SK-N-SH treated with all-trans-retinoic acid at 6 μM for 48 hours (cell line): ENCODE measurements at regions not wholly inside any gene's neighbourhood (a gene's known extent, or its start where the extent isn't known, plus 50 kb on each side); places are given as distances from the start of the nearest gene placed in this dataset.
A peak's percentile ranks its signal among the peaks of the same experiment; 100 is the strongest.

ENCODE experiments used
- ATAC-seq: fragments of 200-7000 bp; cut with Tn5 transposase; 3 replicates; pipeline ENCODE4 v1.9.1; 2020; ENCODE audit warnings: mild to moderate bottlenecking, moderate library complexity
- ARNTL ChIP-seq: fragments of 450-650 bp; formaldehyde crosslinking; IDR thresholded peaks from 2 replicates; pipeline ENCODE4 v1.5.0; 2020; ENCODE audit warnings: low read depth, mild to moderate bottlenecking, moderate library complexity, borderline replicate concordance
- BACH2 ChIP-seq: fragments of 250-450 bp; sonication (Bioruptor Pico); IDR thresholded peaks from 2 replicates; pipeline ENCODE4 v1.9.0; 2021; ENCODE audit warnings: mild to moderate bottlenecking, borderline replicate concordance
- CSDC2 ChIP-seq: fragments of 250-450 bp; sonication (Bioruptor Pico); IDR thresholded peaks from 2 replicates; pipeline ENCODE4 v1.5.0; 2020; ENCODE audit warnings: mild to moderate bottlenecking, moderate library complexity
- ESRRG ChIP-seq: fragments of 250-450 bp; sonication (Bioruptor Pico); IDR thresholded peaks from 2 replicates; pipeline ENCODE4 v1.6.1; 2021; ENCODE audit warnings: mild to moderate bottlenecking
- GLIS3 ChIP-seq: fragments of 250-450 bp; sonication (Bioruptor Pico); IDR thresholded peaks from 2 replicates; pipeline ENCODE4 v1.5.0; 2020; ENCODE audit warnings: mild to moderate bottlenecking, moderate library complexity
- ISL1 ChIP-seq: fragments of 250-450 bp; sonication (Bioruptor Pico); IDR thresholded peaks from 2 replicates; pipeline ENCODE4 v2.1.2; 2022; ENCODE audit warnings: mild to moderate bottlenecking, moderate library complexity
- OSR1 ChIP-seq: fragments of 250-450 bp; sonication (Bioruptor Pico); IDR thresholded peaks from 2 replicates; pipeline ENCODE4 v1.8.0; 2022; ENCODE audit warnings: moderate library complexity, mild to moderate bottlenecking, inconsistent platforms
- PATZ1 ChIP-seq: fragments of 250-450 bp; sonication (Bioruptor Pico); IDR thresholded peaks from 2 replicates; pipeline ENCODE4 v1.8.0; 2020; ENCODE audit warnings: mild to moderate bottlenecking, moderate library complexity, borderline replicate concordance
- PPARA ChIP-seq: fragments of 250-450 bp; sonication (Bioruptor Pico); IDR thresholded peaks from 2 replicates; pipeline ENCODE4 v1.5.0; 2020; ENCODE audit warnings: mild to moderate bottlenecking, borderline replicate concordance
- RARB ChIP-seq: fragments of 250-450 bp; sonication (Bioruptor Pico); IDR thresholded peaks from 2 replicates; pipeline ENCODE4 v1.8.0; 2021; ENCODE audit warnings: mild to moderate bottlenecking, moderate library complexity
- SNAI2 ChIP-seq: fragments of 250-450 bp; sonication (Bioruptor Pico); IDR thresholded peaks from 2 replicates; pipeline ENCODE4 v1.5.0; 2020; ENCODE audit warnings: mild to moderate bottlenecking, moderate library complexity
- TCF4 ChIP-seq: fragments of 250-450 bp; sonication (Bioruptor Pico); IDR thresholded peaks from 2 replicates; pipeline ENCODE4 v1.8.0; 2021; ENCODE audit warnings: mild to moderate bottlenecking, moderate library complexity, borderline replicate concordance
- TOX ChIP-seq: fragments of 250-450 bp; sonication (Bioruptor Pico); IDR thresholded peaks from 2 replicates; pipeline ENCODE4 v1.8.0; 2021; ENCODE audit warnings: mild to moderate bottlenecking, moderate library complexity, borderline replicate concordance
- TSHZ2 ChIP-seq: fragments of 250-450 bp; sonication (Bioruptor Pico); IDR thresholded peaks from 2 replicates; pipeline ENCODE4 v1.5.0; 2020; ENCODE audit warnings: mild to moderate bottlenecking, moderate library complexity
- ZC3H10 ChIP-seq: fragments of 250-450 bp; sonication (Bioruptor Pico); IDR thresholded peaks from 2 replicates; pipeline ENCODE4 v1.5.1; 2021; ENCODE audit warnings: mild to moderate bottlenecking, moderate library complexity
- ZFP3 ChIP-seq: fragments of 250-450 bp; sonication (Bioruptor Pico); IDR thresholded peaks from 2 replicates; pipeline ENCODE4 v1.5.0; 2020; ENCODE audit warnings: mild to moderate bottlenecking, moderate library complexity
- ZFP30 ChIP-seq: fragments of 450-650 bp; formaldehyde crosslinking; IDR thresholded peaks from 2 replicates; pipeline ENCODE4 v1.5.0; 2022; ENCODE audit warnings: mild to moderate bottlenecking, moderate library complexity
- ZNF565 ChIP-seq: fragments of 450-650 bp; formaldehyde crosslinking; conservative IDR thresholded peaks from 2 replicates; pipeline ENCODE4 v1.5.0; 2020; ENCODE audit warnings: low read depth, mild to moderate bottlenecking, moderate library complexity
- ZNF70 ChIP-seq: fragments of 450-650 bp; formaldehyde crosslinking; IDR thresholded peaks from 2 replicates; pipeline ENCODE4 v1.5.0; 2020; ENCODE audit warnings: mild to moderate bottlenecking, moderate library complexity
- ZNF8 ChIP-seq: fragments of 450-650 bp; formaldehyde crosslinking; IDR thresholded peaks from 2 replicates; pipeline ENCODE4 v1.5.0; 2020; ENCODE audit warnings: mild to moderate bottlenecking, moderate library complexity
- TF ChIP-seq, protein P1 (sequence below): fragments of 250-450 bp; sonication (Bioruptor Pico); IDR thresholded peaks from 2 replicates; pipeline ENCODE4 v1.5.1; 2020; ENCODE audit warnings: low read depth, mild to moderate bottlenecking, moderate library complexity
- TF ChIP-seq, protein P2 (sequence below): fragments of 250-450 bp; sonication (Bioruptor Pico); IDR thresholded peaks from 2 replicates; pipeline ENCODE4 v1.5.1; 2021; ENCODE audit warnings: mild to moderate bottlenecking, moderate library complexity
- TF ChIP-seq, protein P3 (sequence below): fragments of 250-450 bp; sonication (Bioruptor Pico); IDR thresholded peaks from 2 replicates; pipeline ENCODE4 v1.8.0; 2021; ENCODE audit warnings: low read depth, mild to moderate bottlenecking, moderate library complexity, borderline replicate concordance

- ATAC-seq = no peak
- no peak for TF ChIP-seq ZNF565 (CRISPR knock-in tag)
- no peak for TF ChIP-seq ESRRG (CRISPR knock-in tag)
- no peak for TF ChIP-seq CSDC2 (CRISPR knock-in tag)
- TF ChIP-seq, protein P1, sequence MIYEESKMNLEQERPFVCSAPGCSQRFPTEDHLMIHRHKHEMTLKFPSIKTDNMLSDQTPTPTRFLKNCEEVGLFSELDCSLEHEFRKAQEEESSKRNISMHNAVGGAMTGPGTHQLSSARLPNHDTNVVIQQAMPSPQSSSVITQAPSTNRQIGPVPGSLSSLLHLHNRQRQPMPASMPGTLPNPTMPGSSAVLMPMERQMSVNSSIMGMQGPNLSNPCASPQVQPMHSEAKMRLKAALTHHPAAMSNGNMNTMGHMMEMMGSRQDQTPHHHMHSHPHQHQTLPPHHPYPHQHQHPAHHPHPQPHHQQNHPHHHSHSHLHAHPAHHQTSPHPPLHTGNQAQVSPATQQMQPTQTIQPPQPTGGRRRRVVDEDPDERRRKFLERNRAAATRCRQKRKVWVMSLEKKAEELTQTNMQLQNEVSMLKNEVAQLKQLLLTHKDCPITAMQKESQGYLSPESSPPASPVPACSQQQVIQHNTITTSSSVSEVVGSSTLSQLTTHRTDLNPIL (CRISPR knock-in tag) = no peak
- TF ChIP-seq ZNF8 (CRISPR knock-in tag) = no peak
- TF ChIP-seq GLIS3 = no peak
- no peak for TF ChIP-seq TCF4 (CRISPR knock-in tag)
Measured at GRCh38 chr5:81859624-81860023, 108.7 kb upstream of the SSBP2 start.

GRCh38 chr5:81856948-81857928 lies 106.3 kb upstream of the SSBP2 start:
- TF ChIP-seq PPARA (CRISPR knock-in tag) (no peak), BACH2 (CRISPR knock-in tag) (no peak), RARB (no peak), ZFP30 (CRISPR knock-in tag) (no peak), ZNF70 (CRISPR knock-in tag) (no peak), CSDC2 (CRISPR knock-in tag) (no peak), ZFP3 (0 out of 2 replicates have a peak, but pooled peaks have one; percentile 30), ARNTL (no peak), TCF4 (CRISPR knock-in tag) (peak; percentile 30; the same call in 1 of the 2 replicates), ZNF565 (CRISPR knock-in tag) (0 out of 2 replicates have a peak, but pooled peaks have one; percentile 35), TSHZ2 (CRISPR knock-in tag) (peak; percentile 98), SNAI2 (CRISPR knock-in tag) (no peak), OSR1 (no peak), PATZ1 (CRISPR knock-in tag) (no peak), ISL1 (CRISPR knock-in tag) (peak; percentile 32; the same call in 1 of the 2 replicates), TOX (CRISPR knock-in tag) (no peak), GLIS3 (no peak), ZNF8 (CRISPR knock-in tag) (peak; percentile 29; the same call in 1 of the 2 replicates), ESRRG (CRISPR knock-in tag) (no peak), ZC3H10 (CRISPR knock-in tag) (no peak)
- TF ChIP-seq, protein P1 (CRISPR knock-in tag) = no peak
- TF ChIP-seq, protein P2, sequence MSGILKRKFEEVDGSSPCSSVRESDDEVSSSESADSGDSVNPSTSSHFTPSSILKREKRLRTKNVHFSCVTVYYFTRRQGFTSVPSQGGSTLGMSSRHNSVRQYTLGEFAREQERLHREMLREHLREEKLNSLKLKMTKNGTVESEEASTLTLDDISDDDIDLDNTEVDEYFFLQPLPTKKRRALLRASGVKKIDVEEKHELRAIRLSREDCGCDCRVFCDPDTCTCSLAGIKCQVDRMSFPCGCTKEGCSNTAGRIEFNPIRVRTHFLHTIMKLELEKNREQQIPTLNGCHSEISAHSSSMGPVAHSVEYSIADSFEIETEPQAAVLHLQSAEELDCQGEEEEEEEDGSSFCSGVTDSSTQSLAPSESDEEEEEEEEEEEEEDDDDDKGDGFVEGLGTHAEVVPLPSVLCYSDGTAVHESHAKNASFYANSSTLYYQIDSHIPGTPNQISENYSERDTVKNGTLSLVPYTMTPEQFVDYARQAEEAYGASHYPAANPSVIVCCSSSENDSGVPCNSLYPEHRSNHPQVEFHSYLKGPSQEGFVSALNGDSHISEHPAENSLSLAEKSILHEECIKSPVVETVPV (CRISPR knock-in tag) = no peak
- TF ChIP-seq, protein P3, sequence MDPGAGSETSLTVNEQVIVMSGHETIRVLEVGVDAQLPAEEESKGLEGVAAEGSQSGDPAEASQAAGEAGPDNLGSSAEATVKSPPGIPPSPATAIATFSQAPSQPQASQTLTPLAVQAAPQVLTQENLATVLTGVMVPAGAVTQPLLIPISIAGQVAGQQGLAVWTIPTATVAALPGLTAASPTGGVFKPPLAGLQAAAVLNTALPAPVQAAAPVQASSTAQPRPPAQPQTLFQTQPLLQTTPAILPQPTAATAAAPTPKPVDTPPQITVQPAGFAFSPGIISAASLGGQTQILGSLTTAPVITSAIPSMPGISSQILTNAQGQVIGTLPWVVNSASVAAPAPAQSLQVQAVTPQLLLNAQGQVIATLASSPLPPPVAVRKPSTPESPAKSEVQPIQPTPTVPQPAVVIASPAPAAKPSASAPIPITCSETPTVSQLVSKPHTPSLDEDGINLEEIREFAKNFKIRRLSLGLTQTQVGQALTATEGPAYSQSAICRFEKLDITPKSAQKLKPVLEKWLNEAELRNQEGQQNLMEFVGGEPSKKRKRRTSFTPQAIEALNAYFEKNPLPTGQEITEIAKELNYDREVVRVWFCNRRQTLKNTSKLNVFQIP (CRISPR knock-in tag) = no peak
- ATAC-seq = peak; percentile 94
